H9 (cell line): ENCODE measurements at regions not wholly inside any gene's neighbourhood (a gene's known extent, or its start where the extent isn't known, plus 50 kb on each side); places are given as distances from the start of the nearest gene placed in this dataset.

ENCODE experiments used
- DNase-seq: peaks from one replicate; pipeline ENCODE4 v3.0.0-alpha.2; 2017
- H2AFZ ChIP-seq: one replicate; pipeline ENCODE4 v1.6.1; 2013; ENCODE audit warnings: mild to moderate bottlenecking, low read length, control low read depth, moderate library complexity
- H2AK5ac ChIP-seq: 2 replicates; pipeline ENCODE4 v1.6.1; 2013; ENCODE audit warnings: low read length, control low read depth, mixed read lengths; ENCODE audit not compliant: insufficient read length
- H2BK120ac ChIP-seq: one replicate; pipeline ENCODE4 v1.6.1; 2013; ENCODE audit warnings: low read depth, mild to moderate bottlenecking, low read length, control low read depth, inconsistent platforms; ENCODE audit not compliant: poor library complexity, severe bottlenecking
- H2BK12ac ChIP-seq: 2 replicates; pipeline ENCODE4 v1.6.1; 2013; ENCODE audit warnings: low read length, control low read depth, mixed read lengths, low read depth; ENCODE audit not compliant: insufficient read length
- H2BK15ac ChIP-seq: 2 replicates; pipeline ENCODE4 v1.6.1; 2013; ENCODE audit warnings: low read depth, low read length, control low read depth
- H2BK20ac ChIP-seq: one replicate; pipeline ENCODE4 v1.6.1; 2013; ENCODE audit warnings: low read depth, mild to moderate bottlenecking, low read length, control low read depth, inconsistent platforms; ENCODE audit not compliant: poor library complexity, severe bottlenecking
- H2BK5ac ChIP-seq: 2 replicates; pipeline ENCODE4 v1.6.1; 2013; ENCODE audit warnings: low read length, control low read depth, mixed read lengths; ENCODE audit not compliant: insufficient read length
- H3K14ac ChIP-seq: 2 replicates; pipeline ENCODE4 v1.6.1; 2013; ENCODE audit warnings: low read length, control low read depth; ENCODE audit not compliant: insufficient read depth
- H3K18ac ChIP-seq: 2 replicates; pipeline ENCODE4 v1.6.1; 2013; ENCODE audit warnings: low read depth, mild to moderate bottlenecking, mixed read lengths, low read length, control low read depth; ENCODE audit not compliant: insufficient read length
- H3K23ac ChIP-seq: 2 replicates; pipeline ENCODE4 v1.6.1; 2013; ENCODE audit warnings: low read length, control low read depth, mixed read lengths, low read depth; ENCODE audit not compliant: insufficient read length
- H3K23me2 ChIP-seq: 2 replicates; pipeline ENCODE4 v1.6.1; 2013; ENCODE audit warnings: low read depth, mild to moderate bottlenecking, mixed read lengths, low read length, control low read depth; ENCODE audit not compliant: insufficient read length, poor library complexity, severe bottlenecking
- H3K27ac ChIP-seq: 2 replicates; pipeline ENCODE4 v1.5.1; 2013; ENCODE audit warnings: low read length, control low read depth, mixed read lengths, low read depth; ENCODE audit not compliant: insufficient read length
- H3K27me3 ChIP-seq: 2 replicates; pipeline ENCODE4 v1.6.1; 2013; ENCODE audit warnings: low read length, control low read depth, inconsistent platforms; ENCODE audit not compliant: insufficient read depth
- H3K4ac ChIP-seq: 2 replicates; pipeline ENCODE4 v1.6.1; 2013; ENCODE audit warnings: low read depth, mild to moderate bottlenecking, control low read depth, inconsistent platforms, low read length, moderate library complexity
- H3K4me1 ChIP-seq: 2 replicates; pipeline ENCODE4 v1.6.1; 2013; ENCODE audit warnings: low read length, control low read depth, inconsistent platforms; ENCODE audit not compliant: insufficient read depth
- H3K4me2 ChIP-seq: 2 replicates; pipeline ENCODE4 v1.6.1; 2013; ENCODE audit warnings: low read length, control low read depth, mixed read lengths; ENCODE audit not compliant: insufficient read length, insufficient read depth
- H3K56ac ChIP-seq: 2 replicates; pipeline ENCODE4 v1.6.1; 2013; ENCODE audit warnings: low read depth, mild to moderate bottlenecking, mixed read lengths, low read length, control low read depth; ENCODE audit not compliant: insufficient read length
- H3K79me1 ChIP-seq: 2 replicates; pipeline ENCODE4 v1.6.1; 2013; ENCODE audit warnings: low read depth, mild to moderate bottlenecking, moderate library complexity, low read length, control low read depth, inconsistent platforms; ENCODE audit not compliant: insufficient read depth, poor library complexity, severe bottlenecking
- H3K79me2 ChIP-seq: 2 replicates; pipeline ENCODE4 v1.6.1; 2013; ENCODE audit warnings: low read length, control low read depth, inconsistent platforms; ENCODE audit not compliant: insufficient read depth
- H3K9ac ChIP-seq: 2 replicates; pipeline ENCODE4 v1.6.1; 2013; ENCODE audit warnings: low read length, control low read depth, mixed read lengths; ENCODE audit not compliant: insufficient read length; ENCODE audit errors: extremely low read depth
- H3K9me3 ChIP-seq: one replicate; pipeline ENCODE4 v1.6.1; 2013; ENCODE audit warnings: low read depth, low read length, inconsistent platforms; ENCODE audit not compliant: control insufficient read depth
- H3T11ph ChIP-seq: one replicate; pipeline ENCODE4 v1.6.1; 2013; ENCODE audit warnings: mild to moderate bottlenecking, low read length, control low read depth, inconsistent platforms
- H4K20me1 ChIP-seq: one replicate; pipeline ENCODE4 v1.6.1; 2013; ENCODE audit not compliant: control insufficient read depth, insufficient read length, insufficient read depth
- H4K5ac ChIP-seq: 2 replicates; pipeline ENCODE4 v1.6.1; 2013; ENCODE audit warnings: low read depth, mild to moderate bottlenecking, mixed read lengths, low read length, control low read depth; ENCODE audit not compliant: insufficient read length
- H4K8ac ChIP-seq: replicated peaks from 2 replicates; pipeline ENCODE4 v1.6.1; 2013; ENCODE audit warnings: low read length, control low read depth, mixed read lengths, low read depth; ENCODE audit not compliant: insufficient read length
- H4K91ac ChIP-seq: 2 replicates; pipeline ENCODE4 v1.6.1; 2013; ENCODE audit warnings: low read depth, mild to moderate bottlenecking, moderate library complexity, mixed read lengths, low read length, control low read depth; ENCODE audit not compliant: insufficient read length
- H3K27ac Mint-ChIP-seq, 3 experiments: 2 replicates in 2 of 3; 3 replicates in 1 of 3; pipeline ENCODE4 v1.8.0; 2020 to 2021; ENCODE audit warnings: mixed read lengths in 3 of 3, mild to moderate bottlenecking in 1 of 3, moderate library complexity in 1 of 3
- H3K27me3 Mint-ChIP-seq: 2 replicates; pipeline ENCODE4 v1.8.0; 2021; ENCODE audit warnings: low read depth, mild to moderate bottlenecking, moderate library complexity, mixed read lengths
- H3K36me3 Mint-ChIP-seq, 3 experiments: 2 replicates in 2 of 3; 3 replicates in 1 of 3; pipeline ENCODE4 v1.8.0; 2020 to 2021; ENCODE audit warnings: low read depth in 3 of 3, mixed read lengths in 3 of 3; ENCODE audit not compliant: insufficient read depth in 1 of 3
- H3K4me1 Mint-ChIP-seq, 2 experiments: 2 replicates each; pipeline ENCODE4 v1.8.0; 2020; ENCODE audit warnings: mixed read lengths in 2 of 2
- H3K4me3 Mint-ChIP-seq, 2 experiments: 2 replicates in 1 of 2; 3 replicates in 1 of 2; pipeline ENCODE4 v1.8.0; 2020 to 2021; ENCODE audit warnings: mild to moderate bottlenecking in 2 of 2, mixed read lengths in 2 of 2, moderate library complexity in 1 of 2
- H3K9me3 Mint-ChIP-seq, 2 experiments: 2 replicates in 1 of 2; 3 replicates in 1 of 2; pipeline ENCODE4 v1.8.0; 2020; ENCODE audit warnings: mild to moderate bottlenecking in 2 of 2, mixed read lengths in 2 of 2, moderate library complexity in 1 of 2
- WGBS: extraction: QIAGEN DNeasy Blood & Tissue Kit; methylation state at CpG from one replicate; pipeline ENCODE4 v1.1.7; 2013; ENCODE audit warnings: missing lambda C conversion rate, low lambda C conversion rate, mixed read lengths; ENCODE audit not compliant: insufficient read length; ENCODE audit errors: extremely low coverage; 5-methylcytosine and 5-hydroxymethylcytosine counted together
- TF ChIP-seq, protein P1 (sequence below): fragments of 200-600 bp; sonication (generic); conservative IDR thresholded peaks from 3 replicates; pipeline ENCODE4 v1.8.0; 2021; ENCODE audit warnings: antibody characterized with exemption, mild to moderate bottlenecking

DNA sequence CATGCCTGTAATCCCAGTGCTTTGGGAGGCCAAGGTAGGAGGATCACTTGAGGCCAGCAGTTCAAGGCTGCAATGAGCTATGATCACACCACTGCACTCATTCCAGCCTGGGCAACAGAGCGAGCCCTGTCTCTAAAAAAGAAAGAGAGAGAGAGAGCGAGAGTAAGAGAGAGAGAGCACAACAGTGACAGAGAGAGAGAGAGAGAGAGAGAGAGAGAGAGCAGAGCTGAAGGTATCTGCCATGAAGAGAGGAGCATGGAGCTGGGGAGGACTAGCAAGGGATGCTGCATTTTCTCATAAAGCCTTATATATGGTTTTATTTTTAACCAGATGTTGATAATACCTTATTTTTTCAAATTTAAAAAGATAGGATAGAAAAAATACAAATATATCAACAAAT, 84.5 kb upstream of the RNF32 start:
- H3K23ac ChIP-seq: no peak overlapping the region
- H4K91ac ChIP-seq: no peak overlapping the region
- H3K4me1 Mint-ChIP-seq: peaks cover 6 to 9% of the 10 kb centered on the region in 2 experiments

More for the DNA sequence above, 84.5 kb upstream of the RNF32 start:
- no peak overlapping the region for H3K18ac ChIP-seq
- H3K79me2 ChIP-seq: no peaks in the 10 kb centered on the region
- no peak overlapping the region for H2BK120ac ChIP-seq
- no peak overlapping the region for H2BK5ac ChIP-seq
- no peak overlapping the region for H3K9ac ChIP-seq
- H3K23me2 ChIP-seq: no peaks in the 10 kb centered on the region
- DNase-seq: no peak
- peaks cover 4% of the 10 kb centered on the region; the same call in 1 of the 2 replicates for H3K4me1 ChIP-seq
- no peaks in the 10 kb centered on the region for H3K9me3 ChIP-seq
- Mint-ChIP-seq H3K9me3 (no peaks in the 10 kb centered on the region), H3K27me3 (no peaks in the 10 kb centered on the region), H3K4me3 (no peak overlapping the region), H3K36me3 (no peaks in the 10 kb centered on the region; a peak in 1 of 7 replicates), H3K27ac (no peak overlapping the region; a peak in 1 of 7 replicates)
- no peaks in the 10 kb centered on the region for H4K20me1 ChIP-seq
- TF ChIP-seq, protein P1, sequence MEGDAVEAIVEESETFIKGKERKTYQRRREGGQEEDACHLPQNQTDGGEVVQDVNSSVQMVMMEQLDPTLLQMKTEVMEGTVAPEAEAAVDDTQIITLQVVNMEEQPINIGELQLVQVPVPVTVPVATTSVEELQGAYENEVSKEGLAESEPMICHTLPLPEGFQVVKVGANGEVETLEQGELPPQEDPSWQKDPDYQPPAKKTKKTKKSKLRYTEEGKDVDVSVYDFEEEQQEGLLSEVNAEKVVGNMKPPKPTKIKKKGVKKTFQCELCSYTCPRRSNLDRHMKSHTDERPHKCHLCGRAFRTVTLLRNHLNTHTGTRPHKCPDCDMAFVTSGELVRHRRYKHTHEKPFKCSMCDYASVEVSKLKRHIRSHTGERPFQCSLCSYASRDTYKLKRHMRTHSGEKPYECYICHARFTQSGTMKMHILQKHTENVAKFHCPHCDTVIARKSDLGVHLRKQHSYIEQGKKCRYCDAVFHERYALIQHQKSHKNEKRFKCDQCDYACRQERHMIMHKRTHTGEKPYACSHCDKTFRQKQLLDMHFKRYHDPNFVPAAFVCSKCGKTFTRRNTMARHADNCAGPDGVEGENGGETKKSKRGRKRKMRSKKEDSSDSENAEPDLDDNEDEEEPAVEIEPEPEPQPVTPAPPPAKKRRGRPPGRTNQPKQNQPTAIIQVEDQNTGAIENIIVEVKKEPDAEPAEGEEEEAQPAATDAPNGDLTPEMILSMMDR: no peak
- H3T11ph ChIP-seq: no peak overlapping the region
- no peaks in the 10 kb centered on the region for H3K79me1 ChIP-seq
- H2BK12ac ChIP-seq: no peak overlapping the region
- H3K14ac ChIP-seq: no peak overlapping the region
- H3K56ac ChIP-seq: no peak overlapping the region
- no CpG with 5 or more reads among the region's 2 CpGs for WGBS
- H3K27me3 ChIP-seq: no peaks in the 10 kb centered on the region
- H3K4ac ChIP-seq: no peak overlapping the region
- H4K5ac ChIP-seq: no peak overlapping the region
- H2AFZ ChIP-seq: no peak overlapping the region
- no peak overlapping the region for H3K27ac ChIP-seq
- no peak overlapping the region for H2BK20ac ChIP-seq
- no peak overlapping the region for H2AK5ac ChIP-seq
- no peak overlapping the region for H2BK15ac ChIP-seq
- no peak overlapping the region for H4K8ac ChIP-seq
- no peak overlapping the region for H3K4me2 ChIP-seq
